PC-3 (cell line): ENCODE measurements at regions not wholly inside any gene's neighbourhood (a gene's known extent, or its start where the extent isn't known, plus 50 kb on each side); places are given as distances from the start of the nearest gene placed in this dataset.
"Not testable (repeated sequence)": the region's sequence is repeated elsewhere in the genome, so short reads cannot be mapped to it uniquely, and the experiment has no call there.

Experiments
- EZH2 ChIP-seq: fragments of 300-600 bp; sonication (generic); IDR thresholded peaks from one replicate; pipeline ENCODE4 v1.6.1; 2017; ENCODE audit warnings: antibody characterized with exemption, mild to moderate bottlenecking, low read length; ENCODE audit not compliant: unreplicated experiment
- EZH2phosphoT487 ChIP-seq: fragments of 300-600 bp; sonication (generic); IDR thresholded peaks from 2 replicates; pipeline ENCODE4 v1.6.1; 2018; ENCODE audit warnings: mild to moderate bottlenecking, antibody characterized with exemption, low read length, borderline replicate concordance
- TF ChIP-seq, protein P1 (sequence below): fragments of 300-600 bp; sonication (generic); conservative IDR thresholded peaks from 2 replicates; pipeline ENCODE4 v1.5.1; 2017; ENCODE audit warnings: antibody characterized with exemption, low read depth, mild to moderate bottlenecking, low read length

DNA sequence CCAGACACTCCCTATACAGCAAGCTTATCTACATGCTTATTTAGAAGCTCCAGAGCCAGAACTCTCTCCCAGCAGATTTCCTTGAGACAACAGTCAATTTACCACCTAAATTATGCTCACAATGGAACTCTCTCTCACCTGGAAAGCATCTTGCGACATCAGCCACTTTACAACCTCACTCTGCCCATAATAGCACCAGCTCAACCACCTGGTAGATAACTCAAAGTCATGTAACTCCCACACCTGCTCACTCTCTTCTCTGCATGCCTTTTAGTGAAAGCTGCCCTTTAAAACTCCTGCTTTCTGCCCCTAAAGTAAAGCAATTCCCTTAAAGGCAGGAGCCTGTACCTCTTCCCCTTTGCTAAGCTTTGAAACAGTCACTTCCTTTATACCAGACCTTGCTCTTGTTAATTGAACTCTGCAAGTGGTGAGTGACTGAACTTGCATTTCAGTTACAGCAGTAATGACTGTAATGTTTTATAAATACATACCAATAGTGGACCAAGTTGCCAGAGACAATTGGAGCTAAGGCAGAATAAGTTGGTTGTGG is 658.8 kb downstream of the NAP1L3 start:
- TF ChIP-seq, protein P1, sequence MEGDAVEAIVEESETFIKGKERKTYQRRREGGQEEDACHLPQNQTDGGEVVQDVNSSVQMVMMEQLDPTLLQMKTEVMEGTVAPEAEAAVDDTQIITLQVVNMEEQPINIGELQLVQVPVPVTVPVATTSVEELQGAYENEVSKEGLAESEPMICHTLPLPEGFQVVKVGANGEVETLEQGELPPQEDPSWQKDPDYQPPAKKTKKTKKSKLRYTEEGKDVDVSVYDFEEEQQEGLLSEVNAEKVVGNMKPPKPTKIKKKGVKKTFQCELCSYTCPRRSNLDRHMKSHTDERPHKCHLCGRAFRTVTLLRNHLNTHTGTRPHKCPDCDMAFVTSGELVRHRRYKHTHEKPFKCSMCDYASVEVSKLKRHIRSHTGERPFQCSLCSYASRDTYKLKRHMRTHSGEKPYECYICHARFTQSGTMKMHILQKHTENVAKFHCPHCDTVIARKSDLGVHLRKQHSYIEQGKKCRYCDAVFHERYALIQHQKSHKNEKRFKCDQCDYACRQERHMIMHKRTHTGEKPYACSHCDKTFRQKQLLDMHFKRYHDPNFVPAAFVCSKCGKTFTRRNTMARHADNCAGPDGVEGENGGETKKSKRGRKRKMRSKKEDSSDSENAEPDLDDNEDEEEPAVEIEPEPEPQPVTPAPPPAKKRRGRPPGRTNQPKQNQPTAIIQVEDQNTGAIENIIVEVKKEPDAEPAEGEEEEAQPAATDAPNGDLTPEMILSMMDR = not testable (repeated sequence)
- not testable (repeated sequence) for TF ChIP-seq EZH2phosphoT487, EZH2
